Endodermal cell (in vitro differentiated cells): ENCODE measurements at regions not wholly inside any gene's neighbourhood (a gene's known extent, or its start where the extent isn't known, plus 50 kb on each side); places are given as distances from the start of the nearest gene placed in this dataset.
A peak's percentile ranks its signal among the peaks of the same experiment; 100 is the strongest.

Experiments used
- DNase-seq: peaks from one replicate; pipeline ENCODE4 v3.0.0-alpha.2; 2017
- H3K27ac ChIP-seq: 2 replicates; pipeline ENCODE4 v1.5.1; 2013; ENCODE audit warnings: mild to moderate bottlenecking, low read depth, low read length, moderate library complexity
- H3K27me3 ChIP-seq: 2 replicates; pipeline ENCODE4 v1.6.1; 2013; ENCODE audit warnings: mild to moderate bottlenecking, low read length, moderate library complexity; ENCODE audit not compliant: insufficient read depth, control insufficient read depth, poor library complexity, severe bottlenecking
- H3K36me3 ChIP-seq: 2 replicates; pipeline ENCODE4 v1.7.0; 2013; ENCODE audit warnings: mild to moderate bottlenecking, low read length, moderate library complexity; ENCODE audit not compliant: control insufficient read depth, insufficient read depth
- H3K4me1 ChIP-seq: one replicate; pipeline ENCODE4 v1.7.0; 2013; ENCODE audit warnings: low read length; ENCODE audit not compliant: control insufficient read depth, insufficient read depth
- H3K4me3 ChIP-seq: 2 replicates; pipeline ENCODE4 v1.5.1; 2013; ENCODE audit warnings: mild to moderate bottlenecking, low read length, moderate library complexity
- H3K9ac ChIP-seq: 2 replicates; pipeline ENCODE4 v1.6.1; 2013; ENCODE audit warnings: mild to moderate bottlenecking, low read length, moderate library complexity; ENCODE audit not compliant: poor library complexity, severe bottlenecking; ENCODE audit errors: extremely low read depth
- H3K9me3 ChIP-seq: 2 replicates; pipeline ENCODE4 v1.6.1; 2013; ENCODE audit warnings: mild to moderate bottlenecking, low read length, moderate library complexity; ENCODE audit not compliant: control insufficient read depth
- H3K27ac Mint-ChIP-seq: 2 replicates; pipeline ENCODE4 v1.8.0; 2020; ENCODE audit warnings: mixed read lengths
- H3K27me3 Mint-ChIP-seq: 2 replicates; pipeline ENCODE4 v1.8.0; 2021; ENCODE audit warnings: mild to moderate bottlenecking, mixed read lengths; ENCODE audit not compliant: insufficient read depth
- H3K36me3 Mint-ChIP-seq: 2 replicates; pipeline ENCODE4 v1.8.0; 2020; ENCODE audit warnings: low read depth, mixed read lengths
- H3K4me1 Mint-ChIP-seq: 2 replicates; pipeline ENCODE4 v1.8.0; 2020; ENCODE audit warnings: mixed read lengths
- H3K4me3 Mint-ChIP-seq: 2 replicates; pipeline ENCODE4 v1.8.0; 2020; ENCODE audit warnings: mild to moderate bottlenecking, moderate library complexity, mixed read lengths
- H3K9me3 Mint-ChIP-seq: 2 replicates; pipeline ENCODE4 v1.8.0; 2020; ENCODE audit warnings: mild to moderate bottlenecking, mixed read lengths
- CTCF ChIP-seq: fragments of 200-600 bp; sonication (generic); conservative IDR thresholded peaks from 2 replicates; pipeline ENCODE4 v1.5.0; 2021; ENCODE audit warnings: antibody characterized with exemption, mild to moderate bottlenecking
- WGBS, 2 experiments: methylation state at CpG; one replicate each; pipeline versions ENCODE4 v1.1.5 to v1.1.7; 2013; ENCODE audit warnings: missing lambda C conversion rate in 2 of 2, mixed read lengths in 1 of 2; ENCODE audit not compliant: insufficient coverage in 1 of 2, insufficient read length in 1 of 2; 5-methylcytosine and 5-hydroxymethylcytosine counted together

- TF ChIP-seq CTCF = peak; percentile 44
- Histone ChIP-seq H3K9me3 (peaks cover 2% of the 10 kb centered on the region), H3K27ac (no peak overlapping the region), H3K36me3 (no peaks in the 10 kb centered on the region), H3K4me1 (peaks cover 26% of the 10 kb centered on the region), H3K4me3 (no peak overlapping the region), H3K27me3 (no peaks in the 10 kb centered on the region), H3K9ac (no peak overlapping the region)
- Mint-ChIP-seq H3K4me1 (peaks cover 64% of the 10 kb centered on the region), H3K36me3 (no peaks in the 10 kb centered on the region), H3K4me3 (no peak overlapping the region), H3K9me3 (peaks cover 4% of the 10 kb centered on the region), H3K27ac (peak overlapping the region; percentile 72), H3K27me3 (no peaks in the 10 kb centered on the region)
- peak; percentile 90 for DNase-seq
- 13 to 49% methylated on average over 3 to 11 of the region's 12 CpGs for WGBS, 2 experiments
Observed at GRCh38 chr11:129315781-129316579, 59.7 kb upstream of the BARX2 start.

GRCh38 chr11:129314371-129314770 is 61.3 kb upstream of the BARX2 start:
- TF ChIP-seq CTCF = peak; percentile 20
- whole genome bisulfite sequencing, 2 experiments = 93 to 100% methylated on average over 2 to 3 of the region's 3 CpGs
- H3K27me3 ChIP-seq = no peaks in the 10 kb centered on the region
- Mint-ChIP-seq H3K27me3 (peaks cover 6% of the 10 kb centered on the region), H3K4me3 (no peak overlapping the region), H3K4me1 (peaks cover 49% of the 10 kb centered on the region), H3K27ac (no peak overlapping the region), H3K36me3 (no peaks in the 10 kb centered on the region), H3K9me3 (peaks cover 13% of the 10 kb centered on the region)
- no peak overlapping the region for H3K9ac ChIP-seq
- DNase-seq = no peak
- no peak overlapping the region for H3K4me3 ChIP-seq
- peaks cover 5% of the 10 kb centered on the region for H3K9me3 ChIP-seq
- peaks cover 18% of the 10 kb centered on the region for H3K4me1 ChIP-seq
- H3K36me3 ChIP-seq = no peaks in the 10 kb centered on the region
- no peak overlapping the region for H3K27ac ChIP-seq

- no peak overlapping the region for H3K27ac ChIP-seq
- 83 to 87% methylated on average over 6 of the region's 6 CpGs for WGBS, 2 experiments
Observed at GRCh38 chr11:129313541-129314297, 61.9 kb upstream of the BARX2 start.

More at GRCh38 chr11:129313541-129314297, 61.9 kb upstream of the BARX2 start:
- H3K9me3 Mint-ChIP-seq = peaks cover 17% of the 10 kb centered on the region
- H3K4me3 Mint-ChIP-seq = no peak overlapping the region
- DNase-seq = no peak
- H3K36me3 Mint-ChIP-seq = no peaks in the 10 kb centered on the region
- Histone ChIP-seq H3K9ac (no peak overlapping the region), H3K36me3 (no peaks in the 10 kb centered on the region), H3K27me3 (no peaks in the 10 kb centered on the region), H3K9me3 (peaks cover 5% of the 10 kb centered on the region), H3K4me3 (no peak overlapping the region), H3K4me1 (peaks cover 18% of the 10 kb centered on the region)
- peak overlapping the region; percentile 31 for H3K27ac Mint-ChIP-seq
- no peak for TF ChIP-seq CTCF
- H3K27me3 Mint-ChIP-seq = peaks cover 9% of the 10 kb centered on the region
- peaks cover 43% of the 10 kb centered on the region for H3K4me1 Mint-ChIP-seq
